Adrenal gland (tissue), 5 donors: ENCODE measurements at regions not wholly inside any gene's neighbourhood (a gene's known extent, or its start where the extent isn't known, plus 50 kb on each side); places are given as distances from the start of the nearest gene placed in this dataset.

ENCODE experiments used
- CTCF ChIP-seq, 6 experiments: fragments of 450-650 bp in 4 of 6; fragments of 200-600 bp in 2 of 6; sonication (generic) in 1 of 6; IDR thresholded peaks; 1 replicate in 5 of 6; 2 replicates in 1 of 6; pipeline versions ENCODE4 v1.5.1 to v1.8.0; 2016 to 2021; ENCODE audit warnings: antibody characterized with exemption in 6 of 6, mild to moderate bottlenecking in 2 of 6, moderate library complexity in 1 of 6
- POLR2A ChIP-seq, 2 donors: fragments of 450-650 bp; IDR thresholded peaks; one replicate each; pipeline ENCODE4 v1.6.1; 2017; ENCODE audit warnings: antibody characterized with exemption in 2 of 2, mild to moderate bottlenecking in 2 of 2, moderate library complexity in 1 of 2
- donor health status: DM: no; HTN: no; CAD: no.

- TF ChIP-seq POLR2A (IDR thresholded peaks at IDR 0.05) (no peak), CTCF (IDR thresholded peaks at IDR 0.05) (no peak)
These were observed 236.8 kb downstream of the DLL1 start for GRCh38 chr6:170053966-170054661.
